CD14-positive monocyte (primary cell): ENCODE measurements at regions not wholly inside any gene's neighbourhood (a gene's known extent, or its start where the extent isn't known, plus 50 kb on each side); places are given as distances from the start of the nearest gene placed in this dataset.

Experiments used
- DNase-seq, 3 donors: peaks; one replicate each; pipeline ENCODE4 v3.0.0-alpha.2; 2011 to 2022
- H2AFZ ChIP-seq: 2 replicates; pipeline ENCODE4 v1.6.0; 2012; ENCODE audit warnings: mild to moderate bottlenecking, low read depth, low read length, inconsistent platforms; ENCODE audit not compliant: insufficient read depth, poor library complexity, severe bottlenecking
- H3K27ac ChIP-seq, 2 donors: 1 replicate in 1 of 2; 2 replicates in 1 of 2; pipeline ENCODE4 v1.5.1; 2012 to 2013; ENCODE audit warnings: low read length in 2 of 2, control low read depth in 1 of 2, inconsistent platforms in 1 of 2, low read depth in 1 of 2, mild to moderate bottlenecking in 1 of 2
- H3K27me3 ChIP-seq, 2 donors: one replicate each; pipeline versions ENCODE4 v1.6.0 to v1.6.1; 2011 to 2013; ENCODE audit warnings: low read length in 2 of 2; ENCODE audit not compliant: control insufficient read depth in 2 of 2, insufficient read depth in 2 of 2
- H3K36me3 ChIP-seq, 2 donors: replicated peaks in 1 of 2; 1 replicate in 1 of 2; 2 replicates in 1 of 2; pipeline versions ENCODE4 v1.5.1 to v1.6.1; 2012 to 2013; ENCODE audit warnings: low read length in 2 of 2, control low read depth in 1 of 2, inconsistent platforms in 1 of 2, mild to moderate bottlenecking in 1 of 2; ENCODE audit not compliant: insufficient read depth in 2 of 2, control insufficient read depth in 1 of 2
- H3K4me1 ChIP-seq, 2 donors: 1 replicate in 1 of 2; 2 replicates in 1 of 2; pipeline versions ENCODE4 v1.5.1 to v1.6.1; 2012 to 2013; ENCODE audit warnings: low read length in 2 of 2, control low read depth in 1 of 2, inconsistent platforms in 1 of 2, mild to moderate bottlenecking in 1 of 2, moderate library complexity in 1 of 2; ENCODE audit not compliant: insufficient read depth in 2 of 2, control insufficient read depth in 1 of 2
- H3K4me2 ChIP-seq: replicated peaks from 2 replicates; pipeline ENCODE3; 2012; ENCODE audit warnings: low read length, moderate library complexity, mild to moderate bottlenecking; ENCODE audit not compliant: poor library complexity, severe bottlenecking; ENCODE audit errors: extremely low read depth
- H3K4me3 ChIP-seq, 3 experiments: fragments of 200-600 bp in 1 of 3; sonication (generic) in 1 of 3; replicated peaks in 1 of 3; 1 replicate in 2 of 3; 2 replicates in 1 of 3; pipeline ENCODE4 v1.5.1; 2011 to 2013; ENCODE audit warnings: low read length in 3 of 3, mild to moderate bottlenecking in 3 of 3, control low read depth in 2 of 3, low read depth in 2 of 3, inconsistent platforms in 1 of 3, moderate library complexity in 1 of 3
- H3K79me2 ChIP-seq: 2 replicates; pipeline ENCODE4 v1.6.0; 2012; ENCODE audit warnings: mild to moderate bottlenecking, control low read depth, inconsistent platforms, low read length, moderate library complexity; ENCODE audit not compliant: insufficient read depth
- H3K9ac ChIP-seq: 2 replicates; pipeline ENCODE4 v1.6.0; 2017; ENCODE audit warnings: low read length, mild to moderate bottlenecking; ENCODE audit not compliant: insufficient read depth, poor library complexity, severe bottlenecking
- H3K9me3 ChIP-seq, 2 donors: replicated peaks in 1 of 2; 1 replicate in 1 of 2; 2 replicates in 1 of 2; pipeline versions ENCODE4 v1.5.1 to v1.6.1; 2012 to 2013; ENCODE audit warnings: low read length in 2 of 2, control low read depth in 1 of 2; ENCODE audit not compliant: control insufficient read depth in 1 of 2, insufficient read depth in 1 of 2
- H4K20me1 ChIP-seq: 2 replicates; pipeline ENCODE4 v1.6.0; 2012; ENCODE audit warnings: mild to moderate bottlenecking, low read length, control low read depth, moderate library complexity; ENCODE audit not compliant: insufficient read depth
- H3K27ac Mint-ChIP-seq, 7 donors: one replicate each; pipeline ENCODE4 v1.8.0; 2020; ENCODE audit warnings: mild to moderate bottlenecking in 7 of 7, mixed read lengths in 7 of 7, moderate library complexity in 6 of 7, inconsistent platforms in 2 of 7
- H3K27me3 Mint-ChIP-seq, 3 donors: one replicate each; pipeline ENCODE4 v1.8.0; 2021 to 2022; ENCODE audit warnings: low read depth in 3 of 3, mild to moderate bottlenecking in 3 of 3, mixed read lengths in 3 of 3, moderate library complexity in 3 of 3, inconsistent platforms in 1 of 3
- H3K36me3 Mint-ChIP-seq, 2 donors: one replicate each; pipeline ENCODE4 v1.8.0; 2020; ENCODE audit warnings: mixed read lengths in 2 of 2, inconsistent platforms in 1 of 2, mild to moderate bottlenecking in 1 of 2
- H3K4me1 Mint-ChIP-seq: one replicate; pipeline ENCODE4 v1.8.0; 2020; ENCODE audit warnings: mild to moderate bottlenecking, mixed read lengths
- H3K4me3 Mint-ChIP-seq, 2 donors: one replicate each; pipeline ENCODE4 v1.8.0; 2020; ENCODE audit warnings: mild to moderate bottlenecking in 2 of 2, mixed read lengths in 2 of 2, moderate library complexity in 1 of 2
- H3K9me3 Mint-ChIP-seq, 7 donors: one replicate each; pipeline ENCODE4 v1.8.0; 2020 to 2022; ENCODE audit warnings: mixed read lengths in 7 of 7, mild to moderate bottlenecking in 6 of 7, moderate library complexity in 6 of 7, inconsistent platforms in 2 of 7
- WGBS: methylation state at CpG from one replicate; pipeline ENCODE4 v1.1.5; 2013; ENCODE audit warnings: missing lambda C conversion rate; ENCODE audit not compliant: insufficient coverage; 5-methylcytosine and 5-hydroxymethylcytosine counted together
- intact Hi-C, 2 donors: fragments of 100-400 bp; cut with micrococcal nuclease; formaldehyde crosslinking; loops; one replicate each; pipeline versions ENCODE4 v1.15.0 to v1.15.1; 2023
- TF ChIP-seq, protein P1 (sequence below): fragments of 200-600 bp; IDR thresholded peaks from one replicate; pipeline ENCODE4 v1.8.0; 2022; ENCODE audit warnings: antibody characterized with exemption, mild to moderate bottlenecking

DNA sequence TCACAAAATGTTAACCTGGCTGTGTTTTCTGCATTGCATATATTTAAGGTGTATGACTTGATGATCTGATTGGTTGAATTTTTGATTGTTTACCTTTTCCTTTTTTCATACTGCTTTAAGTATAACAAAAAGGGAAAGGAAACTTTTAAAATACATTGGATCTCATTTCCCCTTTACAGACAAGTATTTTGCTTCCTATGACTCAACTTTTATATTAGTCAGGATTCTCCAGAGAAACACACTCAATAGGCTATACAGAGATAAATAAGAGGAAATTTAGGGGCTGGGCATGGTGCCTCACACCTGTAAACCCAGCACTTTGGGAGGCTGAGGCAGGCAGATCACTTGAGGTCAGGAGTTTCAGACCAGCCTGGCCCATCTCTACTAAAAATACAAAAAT, 205.8 kb downstream of the TJP1 start:
- H3K27ac Mint-ChIP-seq, result no peak overlapping the region
- no peaks in the 10 kb centered on the region for H3K4me1 Mint-ChIP-seq
- peaks cover 2 to 8% (median 4%) of the 10 kb centered on the region in 7 donors for H3K9me3 Mint-ChIP-seq
- H3K4me1 ChIP-seq, result no peaks in the 10 kb centered on the region
- no peaks in the 10 kb centered on the region for H3K36me3 Mint-ChIP-seq
- no peak overlapping the region for H3K4me3 ChIP-seq
- H4K20me1 ChIP-seq, result no peaks in the 10 kb centered on the region
- no peaks in the 10 kb centered on the region for H3K27me3 ChIP-seq
- DNase-seq, result no peak
- no peak overlapping the region for H2AFZ ChIP-seq
- H3K4me2 ChIP-seq, result no peak overlapping the region
- intact Hi-C loops, result no loop called here
- no peak overlapping the region for H3K4me3 Mint-ChIP-seq
- H3K27me3 Mint-ChIP-seq, result peaks cover 3 to 5% (median 3%) of the 10 kb centered on the region in 3 donors
- H3K27ac ChIP-seq, result no peak overlapping the region
- no peaks in the 10 kb centered on the region for H3K79me2 ChIP-seq
- TF ChIP-seq, protein P1, sequence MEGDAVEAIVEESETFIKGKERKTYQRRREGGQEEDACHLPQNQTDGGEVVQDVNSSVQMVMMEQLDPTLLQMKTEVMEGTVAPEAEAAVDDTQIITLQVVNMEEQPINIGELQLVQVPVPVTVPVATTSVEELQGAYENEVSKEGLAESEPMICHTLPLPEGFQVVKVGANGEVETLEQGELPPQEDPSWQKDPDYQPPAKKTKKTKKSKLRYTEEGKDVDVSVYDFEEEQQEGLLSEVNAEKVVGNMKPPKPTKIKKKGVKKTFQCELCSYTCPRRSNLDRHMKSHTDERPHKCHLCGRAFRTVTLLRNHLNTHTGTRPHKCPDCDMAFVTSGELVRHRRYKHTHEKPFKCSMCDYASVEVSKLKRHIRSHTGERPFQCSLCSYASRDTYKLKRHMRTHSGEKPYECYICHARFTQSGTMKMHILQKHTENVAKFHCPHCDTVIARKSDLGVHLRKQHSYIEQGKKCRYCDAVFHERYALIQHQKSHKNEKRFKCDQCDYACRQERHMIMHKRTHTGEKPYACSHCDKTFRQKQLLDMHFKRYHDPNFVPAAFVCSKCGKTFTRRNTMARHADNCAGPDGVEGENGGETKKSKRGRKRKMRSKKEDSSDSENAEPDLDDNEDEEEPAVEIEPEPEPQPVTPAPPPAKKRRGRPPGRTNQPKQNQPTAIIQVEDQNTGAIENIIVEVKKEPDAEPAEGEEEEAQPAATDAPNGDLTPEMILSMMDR, result no peak
- no peaks in the 10 kb centered on the region for H3K9me3 ChIP-seq
- no peak overlapping the region for H3K9ac ChIP-seq
- no peaks in the 10 kb centered on the region for H3K36me3 ChIP-seq

DNA sequence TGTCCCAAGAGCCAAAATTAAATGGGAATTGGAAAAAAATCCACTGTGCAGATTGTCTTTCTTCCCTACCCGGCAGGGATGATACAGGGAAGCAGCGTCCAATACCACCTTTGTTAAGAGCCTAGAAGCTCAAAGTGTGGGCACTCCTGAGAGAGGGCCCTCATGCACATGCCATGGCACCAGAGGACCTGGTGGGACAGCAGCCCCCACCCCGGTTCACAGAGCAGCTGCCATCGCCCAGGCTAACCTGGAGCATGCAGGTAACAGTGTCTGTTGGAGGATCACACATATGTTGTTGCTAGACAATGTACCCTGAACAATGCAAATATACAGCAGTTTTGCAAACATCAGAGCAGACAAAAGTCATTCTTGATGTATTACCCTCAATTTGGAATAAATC, 206.5 kb downstream of the TJP1 start:
- Histone ChIP-seq H3K79me2 (no peaks in the 10 kb centered on the region), H4K20me1 (no peaks in the 10 kb centered on the region), H3K4me1 (no peaks in the 10 kb centered on the region), H3K27me3 (no peaks in the 10 kb centered on the region), H2AFZ (no peak overlapping the region), H3K4me3 (no peak overlapping the region), H3K27ac (no peak overlapping the region), H3K9me3 (no peaks in the 10 kb centered on the region), H3K9ac (no peak overlapping the region), H3K4me2 (no peak overlapping the region), H3K36me3 (no peaks in the 10 kb centered on the region)
- H3K9me3 Mint-ChIP-seq, result peaks cover 2 to 8% (median 4%) of the 10 kb centered on the region in 7 donors
- no peak overlapping the region for H3K4me3 Mint-ChIP-seq
- no peaks in the 10 kb centered on the region for H3K4me1 Mint-ChIP-seq
- DNase-seq, result no peak
- intact Hi-C loops, result no loop called here
- 100% methylated on average over 2 of the region's 4 CpGs for WGBS
- H3K27me3 Mint-ChIP-seq, result peaks cover 3 to 5% (median 3%) of the 10 kb centered on the region in 3 donors
- H3K36me3 Mint-ChIP-seq, result no peaks in the 10 kb centered on the region
- no peak overlapping the region for H3K27ac Mint-ChIP-seq
- TF ChIP-seq, protein P1, result no peak
